ENCODE measurements at regions not wholly inside any gene's neighbourhood (a gene's known extent, or its start where the extent isn't known, plus 50 kb on each side); places are given as distances from the start of the nearest gene placed in this dataset.

DNA sequence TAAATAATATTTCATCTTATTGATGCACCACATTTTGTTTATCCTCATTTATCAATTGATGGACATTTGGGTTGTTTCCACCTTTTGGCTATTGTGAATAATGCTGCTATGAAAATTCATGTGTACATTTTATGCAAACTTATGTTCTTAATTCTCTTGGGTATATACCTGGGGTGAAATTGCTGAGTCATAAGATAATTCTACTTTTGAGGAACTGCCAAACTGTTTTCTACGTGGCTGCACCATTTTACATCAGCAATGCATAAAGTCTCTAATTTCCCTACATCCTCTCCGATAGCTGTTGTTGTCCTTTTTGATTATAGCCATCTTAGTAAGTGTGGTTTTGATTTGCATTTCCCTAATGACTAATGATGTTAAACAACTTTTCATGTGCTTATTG, 116.5 kb upstream of the DLX2 start:
- Histone ChIP-seq H3K4me1 (no peaks in the 10 kb centered on the region), H3K4me3 (no peak overlapping the region), H3K27me3 (no peaks in the 10 kb centered on the region), H3K9me3 (no peaks in the 10 kb centered on the region), H3K36me3 (no peaks in the 10 kb centered on the region), H3K27ac (no peak overlapping the region)
- intact Hi-C loops (cut with DNase I) = no loop called here
- DNase-seq (no peak), ATAC-seq (no peak), FAIRE-seq (no peak)
- WGBS, 2 donors = 67 to 76% methylated on average over 2 of the region's 2 CpGs
- no peak for TF ChIP-seq CTCF (IDR thresholded peaks at IDR 0.05)

DNA sequence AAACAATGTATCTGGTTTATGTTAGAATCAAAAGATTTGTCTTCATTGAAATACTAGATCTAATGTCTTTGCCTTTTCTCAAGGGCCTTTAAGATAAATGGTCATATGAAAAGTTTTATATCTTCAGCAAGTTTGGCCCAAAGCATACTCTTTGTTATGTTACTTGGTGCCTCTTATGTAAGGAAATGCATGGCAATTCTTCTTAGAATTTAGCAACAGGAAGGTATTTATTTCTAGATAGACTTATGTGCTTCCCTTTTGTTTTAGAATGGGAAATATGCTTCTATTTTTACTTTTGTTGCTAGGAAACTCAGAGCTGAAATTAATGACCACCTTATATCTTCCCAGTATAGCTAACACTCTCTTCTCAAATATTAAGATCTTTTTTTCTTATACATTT, 117.4 kb upstream of the DLX2 start:
- no peaks in the 10 kb centered on the region for H3K9me3 ChIP-seq
- H3K4me3 ChIP-seq = no peak overlapping the region
- no peaks in the 10 kb centered on the region for H3K27me3 ChIP-seq
- no peak for TF ChIP-seq CTCF (IDR thresholded peaks at IDR 0.05)
- no peaks in the 10 kb centered on the region for H3K36me3 ChIP-seq
- DNase-seq (no peak), FAIRE-seq (no peak), ATAC-seq (no peak)
- H3K4me1 ChIP-seq = no peaks in the 10 kb centered on the region
- H3K27ac ChIP-seq = no peak overlapping the region
- intact Hi-C loops (cut with DNase I) = no loop called here

- WGBS, 2 donors = 57% methylated on average over 5 of the region's 5 CpGs
- Histone ChIP-seq H3K27ac (no peak overlapping the region), H3K36me3 (no peaks in the 10 kb centered on the region), H3K9me3 (no peaks in the 10 kb centered on the region), H3K4me3 (no peak overlapping the region), H3K27me3 (no peaks in the 10 kb centered on the region), H3K4me1 (peaks cover 0 to 10% (median 0%) of the 10 kb centered on the region in 3 donors)
- FAIRE-seq (no peak), ATAC-seq (no peak), DNase-seq (no peak)
- TF ChIP-seq CTCF (IDR thresholded peaks at IDR 0.05) = no peak
- intact Hi-C loops (cut with DNase I) = no loop called here
Measured at GRCh38 chr2:172223601-172224054, 120.9 kb upstream of the DLX2 start.

GRCh38 chr2:172225786-172226185, 123.1 kb upstream of the DLX2 start:
- DNase-seq (no peak), ATAC-seq (no peak), FAIRE-seq (no peak)
- intact Hi-C loops (cut with DNase I) = no loop called here
- Histone ChIP-seq H3K27ac (peak overlapping the region in 3 of 4 donors; percentile 0 to 54 (median 6)), H3K4me1 (peaks cover 0 to 10% (median 0%) of the 10 kb centered on the region in 3 donors), H3K9me3 (no peaks in the 10 kb centered on the region), H3K27me3 (no peaks in the 10 kb centered on the region), H3K4me3 (no peak overlapping the region), H3K36me3 (no peaks in the 10 kb centered on the region)
- TF ChIP-seq CTCF (IDR thresholded peaks at IDR 0.05) = no peak
- 71 to 75% methylated on average over 3 of the region's 3 CpGs for WGBS, 2 donors

DNA sequence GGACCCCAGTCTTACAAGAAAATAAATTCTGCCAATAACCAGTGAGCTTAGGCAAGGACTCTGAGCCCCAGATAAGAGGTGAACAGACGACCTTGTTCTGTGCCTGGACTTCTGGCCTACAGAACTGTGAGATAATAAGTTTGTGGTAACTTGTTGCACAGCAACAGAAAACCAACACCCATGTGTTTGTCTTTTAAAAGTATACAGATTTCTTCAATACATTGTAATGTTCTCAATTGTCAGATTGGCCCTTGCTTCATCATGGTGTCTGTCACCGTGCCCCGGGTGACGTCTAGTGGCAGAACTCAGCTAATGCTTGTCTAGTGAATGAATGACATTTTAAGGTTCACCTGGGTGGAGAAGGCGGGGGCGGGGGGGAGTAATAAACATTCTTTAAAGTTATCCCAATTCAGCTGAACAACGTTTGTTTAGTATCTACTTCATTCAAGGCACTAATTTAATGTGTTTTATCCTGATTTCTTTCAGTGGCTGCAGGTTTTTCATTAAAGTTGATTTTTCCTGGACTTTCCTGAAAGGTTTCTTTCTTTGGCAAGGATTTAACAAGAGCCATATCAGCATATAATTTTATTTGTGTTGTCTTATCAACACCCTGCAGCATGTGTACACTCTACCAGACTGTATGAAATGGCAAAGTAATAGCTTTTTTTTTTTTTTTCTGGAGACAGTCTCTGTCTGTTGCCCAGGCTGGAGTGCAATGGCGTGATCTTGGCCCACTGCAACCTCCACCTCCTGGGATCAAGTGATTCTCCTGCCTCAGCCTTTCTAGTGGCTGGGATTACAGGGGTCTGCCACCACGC, 123.8 kb upstream of the DLX2 start:
- no peaks in the 10 kb centered on the region for H3K36me3 ChIP-seq
- peak in 1 of 4 donors; percentile 16 for TF ChIP-seq CTCF (IDR thresholded peaks at IDR 0.05)
- peak overlapping the region in 3 of 4 donors; percentile 0 to 54 (median 36) for H3K27ac ChIP-seq
- intact Hi-C loops (cut with DNase I) = no loop called here
- DNase-seq (peak in 5 of 6 donors; percentile 56 to 72 (median 70)), ATAC-seq (peak; percentile 84 to 91 (median 91)), FAIRE-seq (no peak)
- no peak overlapping the region for H3K4me3 ChIP-seq
- H3K9me3 ChIP-seq = no peaks in the 10 kb centered on the region
- WGBS, 2 donors = 40 to 42% methylated on average over 9 of the region's 9 CpGs
- H3K27me3 ChIP-seq = no peaks in the 10 kb centered on the region
- H3K4me1 ChIP-seq = peaks cover 0 to 10% (median 0%) of the 10 kb centered on the region in 3 donors
